Natural killer cell treated with Interleukin-12 subunit alpha and Interleukin-12 subunit beta and Interleukin-15 and Interleukin-18, amount 100 ng/mL, for 72 hours (primary cell): ENCODE measurements at regions not wholly inside any gene's neighbourhood (a gene's known extent, or its start where the extent isn't known, plus 50 kb on each side); places are given as distances from the start of the nearest gene placed in this dataset.

Source experiments
- ATAC-seq, 2 donors: fragments of 150-1000 bp; cut with Tn5 transposase in 1 of 2; sonication (Bioruptor Pico), chemical (Tn5 transposase) in 1 of 2; 2 replicates each; pipeline ENCODE4 v1.10.0; 2021
- DNase-seq: peaks from one replicate; pipeline ENCODE4 v3.0.0; 2022; ENCODE audit warnings: low spot score
- H3K27ac Mint-ChIP-seq, 2 donors: 1 replicate in 1 of 2; 2 replicates in 1 of 2; pipeline ENCODE4 v1.8.0; 2022; ENCODE audit warnings: mixed read lengths in 2 of 2, mild to moderate bottlenecking in 1 of 2, moderate library complexity in 1 of 2
- H3K27me3 Mint-ChIP-seq, 2 donors: 1 replicate in 1 of 2; 2 replicates in 1 of 2; pipeline ENCODE4 v1.8.0; 2022; ENCODE audit warnings: mixed read lengths in 2 of 2
- H3K36me3 Mint-ChIP-seq: one replicate; pipeline ENCODE4 v1.8.0; 2022; ENCODE audit warnings: mixed read lengths
- H3K4me1 Mint-ChIP-seq, 2 donors: 1 replicate in 1 of 2; 2 replicates in 1 of 2; pipeline ENCODE4 v1.8.0; 2022; ENCODE audit warnings: low read depth in 2 of 2, mixed read lengths in 2 of 2, mild to moderate bottlenecking in 1 of 2
- H3K4me3 Mint-ChIP-seq: one replicate; pipeline ENCODE4 v1.8.0; 2022; ENCODE audit warnings: mixed read lengths
- H3K9me3 Mint-ChIP-seq: 2 replicates; pipeline ENCODE4 v1.8.0; 2022; ENCODE audit warnings: mixed read lengths

- Mint-ChIP-seq H3K27ac (no peak overlapping the region), H3K9me3 (no peaks in the 10 kb centered on the region), H3K4me3 (no peak overlapping the region), H3K36me3 (no peaks in the 10 kb centered on the region), H3K27me3 (peaks cover 36 to 37% of the 10 kb centered on the region in 2 donors), H3K4me1 (peaks cover 10 to 13% of the 10 kb centered on the region in 2 donors)
- ATAC-seq (no peak), DNase-seq (no peak)
Observed at GRCh38 chr11:11167806-11168205, 185.2 kb downstream of the CSNK2A3 start.

- DNase-seq: no peak
- H3K27ac Mint-ChIP-seq: no peak overlapping the region
- no peak overlapping the region for H3K4me3 Mint-ChIP-seq
- no peaks in the 10 kb centered on the region for H3K9me3 Mint-ChIP-seq
- peaks cover 35 to 39% of the 10 kb centered on the region in 2 donors for H3K27me3 Mint-ChIP-seq
- no peaks in the 10 kb centered on the region for H3K4me1 Mint-ChIP-seq
- no peaks in the 10 kb centered on the region for H3K36me3 Mint-ChIP-seq
- no peak for ATAC-seq
Observed at GRCh38 chr11:11164334-11164690, 188.7 kb downstream of the CSNK2A3 start.

- H3K4me3 Mint-ChIP-seq: no peak overlapping the region
- H3K36me3 Mint-ChIP-seq: no peaks in the 10 kb centered on the region
- no peak for ATAC-seq
- H3K27me3 Mint-ChIP-seq: peaks cover 35 to 39% of the 10 kb centered on the region in 2 donors
- no peaks in the 10 kb centered on the region for H3K9me3 Mint-ChIP-seq
- no peak overlapping the region for H3K27ac Mint-ChIP-seq
- DNase-seq: no peak
- no peaks in the 10 kb centered on the region for H3K4me1 Mint-ChIP-seq
Observed at GRCh38 chr11:11163669-11164333, 189.2 kb downstream of the CSNK2A3 start.

GRCh38 chr11:11163236-11163635 lies 189.8 kb downstream of the CSNK2A3 start:
- ATAC-seq (no peak), DNase-seq (no peak)
- Mint-ChIP-seq H3K27ac (no peak overlapping the region), H3K27me3 (peaks cover 35 to 39% of the 10 kb centered on the region in 2 donors), H3K9me3 (no peaks in the 10 kb centered on the region), H3K4me3 (no peak overlapping the region), H3K36me3 (no peaks in the 10 kb centered on the region), H3K4me1 (no peaks in the 10 kb centered on the region)

- H3K9me3 Mint-ChIP-seq: no peaks in the 10 kb centered on the region
- no peak for DNase-seq
- no peaks in the 10 kb centered on the region for H3K36me3 Mint-ChIP-seq
- H3K4me3 Mint-ChIP-seq: no peak overlapping the region
- H3K27me3 Mint-ChIP-seq: peaks cover 20% of the 10 kb centered on the region in 2 donors
- no peak for ATAC-seq
- H3K4me1 Mint-ChIP-seq: peaks cover 5 to 6% of the 10 kb centered on the region in 2 donors
- no peak overlapping the region for H3K27ac Mint-ChIP-seq
Observed at GRCh38 chr11:11157185-11157584, 195.9 kb downstream of the CSNK2A3 start.

GRCh38 chr11:11155962-11156815 lies 196.9 kb downstream of the CSNK2A3 start:
- no peak for DNase-seq
- H3K27me3 Mint-ChIP-seq: peaks cover 15% of the 10 kb centered on the region in 2 donors
- no peaks in the 10 kb centered on the region for H3K36me3 Mint-ChIP-seq
- H3K9me3 Mint-ChIP-seq: no peaks in the 10 kb centered on the region
- no peak overlapping the region for H3K4me3 Mint-ChIP-seq
- ATAC-seq: peak in 1 of 2 donors; percentile 51
- H3K27ac Mint-ChIP-seq: no peak overlapping the region
- peaks cover 5 to 6% of the 10 kb centered on the region in 2 donors for H3K4me1 Mint-ChIP-seq

GRCh38 chr11:11152877-11153276 lies 200.2 kb downstream of the CSNK2A3 start:
- H3K4me3 Mint-ChIP-seq: no peak overlapping the region
- ATAC-seq: no peak

GRCh38 chr11:11149671-11150459 lies 203.2 kb downstream of the CSNK2A3 start:
- DNase-seq (no peak), ATAC-seq (peak; percentile 55 to 62)
- Mint-ChIP-seq H3K4me3 (no peak overlapping the region), H3K36me3 (no peaks in the 10 kb centered on the region), H3K27me3 (peaks cover 12 to 20% of the 10 kb centered on the region in 2 donors), H3K4me1 (peaks cover 11 to 13% of the 10 kb centered on the region in 2 donors), H3K9me3 (no peaks in the 10 kb centered on the region), H3K27ac (no peak overlapping the region)

More at GRCh38 chr11:11152877-11153276, 200.2 kb downstream of the CSNK2A3 start:
- H3K27ac Mint-ChIP-seq: no peak overlapping the region
- peaks cover 16 to 19% of the 10 kb centered on the region in 2 donors for H3K4me1 Mint-ChIP-seq
- H3K36me3 Mint-ChIP-seq: no peaks in the 10 kb centered on the region
- H3K9me3 Mint-ChIP-seq: no peaks in the 10 kb centered on the region
- no peak for DNase-seq
- peaks cover 10 to 15% of the 10 kb centered on the region in 2 donors for H3K27me3 Mint-ChIP-seq

- Mint-ChIP-seq H3K36me3 (no peaks in the 10 kb centered on the region), H3K9me3 (no peaks in the 10 kb centered on the region), H3K27me3 (peaks cover 10 to 14% of the 10 kb centered on the region in 2 donors), H3K4me1 (peaks cover 11 to 13% of the 10 kb centered on the region in 2 donors), H3K27ac (no peak overlapping the region), H3K4me3 (no peak overlapping the region)
- DNase-seq (no peak), ATAC-seq (no peak)
Observed at GRCh38 chr11:11148596-11148995, 204.5 kb downstream of the CSNK2A3 start.

GRCh38 chr11:11148104-11148509 lies 204.9 kb downstream of the CSNK2A3 start:
- H3K4me1 Mint-ChIP-seq: peaks cover 11 to 13% of the 10 kb centered on the region in 2 donors
- H3K27me3 Mint-ChIP-seq: peaks cover 11 to 12% of the 10 kb centered on the region in 2 donors
- no peaks in the 10 kb centered on the region for H3K9me3 Mint-ChIP-seq
- no peak overlapping the region for H3K27ac Mint-ChIP-seq
- H3K36me3 Mint-ChIP-seq: no peaks in the 10 kb centered on the region
- no peak overlapping the region for H3K4me3 Mint-ChIP-seq
- DNase-seq (no peak), ATAC-seq (no peak)

GRCh38 chr11:11146830-11147229 lies 206.2 kb downstream of the CSNK2A3 start:
- H3K27ac Mint-ChIP-seq: no peak overlapping the region
- no peak overlapping the region for H3K4me3 Mint-ChIP-seq
- peaks cover 11 to 13% of the 10 kb centered on the region in 2 donors for H3K4me1 Mint-ChIP-seq
- H3K36me3 Mint-ChIP-seq: no peaks in the 10 kb centered on the region
- H3K9me3 Mint-ChIP-seq: no peaks in the 10 kb centered on the region
- peaks cover 7 to 9% of the 10 kb centered on the region in 2 donors for H3K27me3 Mint-ChIP-seq
- DNase-seq: no peak
- no peak for ATAC-seq

- Mint-ChIP-seq H3K4me1 (no peaks in the 10 kb centered on the region), H3K27me3 (peaks cover 7 to 9% of the 10 kb centered on the region in 2 donors), H3K27ac (no peak overlapping the region), H3K9me3 (no peaks in the 10 kb centered on the region), H3K4me3 (no peak overlapping the region), H3K36me3 (no peaks in the 10 kb centered on the region)
- DNase-seq: no peak
- ATAC-seq: no peak
Observed at GRCh38 chr11:11143849-11144248, 209.2 kb downstream of the CSNK2A3 start.

GRCh38 chr11:11142430-11142829 lies 210.6 kb downstream of the CSNK2A3 start:
- Mint-ChIP-seq H3K9me3 (no peaks in the 10 kb centered on the region), H3K4me3 (no peak overlapping the region), H3K36me3 (no peaks in the 10 kb centered on the region), H3K27ac (no peak overlapping the region), H3K4me1 (no peaks in the 10 kb centered on the region), H3K27me3 (peaks cover 5 to 7% of the 10 kb centered on the region in 2 donors)
- no peak for DNase-seq
- no peak for ATAC-seq
